ENCODE measurements at regions not wholly inside any gene's neighbourhood (a gene's known extent, or its start where the extent isn't known, plus 50 kb on each side); places are given as distances from the start of the nearest gene placed in this dataset.

DNA sequence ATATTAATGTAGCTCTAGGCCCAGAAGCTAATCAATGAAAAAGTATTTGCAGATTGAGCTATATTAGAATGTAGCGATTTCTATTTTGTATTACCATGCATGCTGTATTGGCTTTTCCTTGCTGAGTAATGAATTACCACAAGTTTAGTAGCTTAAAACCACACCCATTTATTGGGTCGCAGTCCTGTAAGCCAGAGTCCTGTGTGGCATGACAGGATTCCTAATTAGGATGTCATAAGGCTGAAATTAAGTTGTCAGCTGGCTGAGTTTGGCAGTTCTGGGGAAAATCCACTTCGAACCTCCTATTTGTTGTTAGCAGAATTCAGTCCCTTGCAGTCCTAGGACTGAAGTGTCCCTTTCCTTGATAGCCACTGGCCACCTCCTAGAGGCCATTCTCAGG is 50.3 kb upstream of the HHIP start:
- H2AFZ ChIP-seq (ENCODE audit: low read length): no peak overlapping the region
- H3K14ac ChIP-seq (ENCODE audit: insufficient read length): no peak overlapping the region
- H3K4me3 ChIP-seq (ENCODE audit: extremely low read depth in 1 of 4, insufficient read depth in 2 of 4, low read depth in 3 of 4, low read length in 4 of 4): no peak overlapping the region
- H4K8ac ChIP-seq (ENCODE audit: extremely low read depth, insufficient read depth, low read length): no peak overlapping the region
- no peak overlapping the region for H3K9ac ChIP-seq (replicated peaks in 1 of 4; ENCODE audit: extremely low read depth in 1 of 4, low read depth in 3 of 4, low read length in 3 of 4)
- no peak overlapping the region for H3K4ac ChIP-seq (replicated peaks; ENCODE audit: insufficient read length, low read depth, low read length)
- H3K56ac ChIP-seq (replicated peaks; ENCODE audit: insufficient read length, low read depth, low read length): no peak overlapping the region
- H2AK5ac ChIP-seq (ENCODE audit: low read depth, low read length): no peak overlapping the region
- TF ChIP-seq CBX8 (IDR thresholded peaks at IDR 0.05; ENCODE audit: borderline replicate concordance, low read depth, low read length) (no peak), ASH2L (IDR thresholded peaks at IDR 0.05; ENCODE audit: low read length) (no peak), HDAC2 (IDR thresholded peaks at IDR 0.05; ENCODE audit: borderline replicate concordance in 1 of 2, low read depth in 2 of 2, low read length in 2 of 2) (no peak), CHD2 (IDR thresholded peaks at IDR 0.05; ENCODE audit: low read length) (no peak), EZH2 (IDR thresholded peaks at IDR 0.05; ENCODE audit: low read depth, low read length, severe bottlenecking) (no peak), SRF (IDR thresholded peaks at IDR 0.05; ENCODE audit: low read depth, low read length) (no peak), KDM4A (IDR thresholded peaks at IDR 0.05; ENCODE audit: low read depth, low read length, severe bottlenecking) (no peak), SP2 (IDR thresholded peaks at IDR 0.05; ENCODE audit: low read length) (no peak), TCF12 (IDR thresholded peaks at IDR 0.05; ENCODE audit: low read depth, low read length) (no peak), RFX5 (IDR thresholded peaks at IDR 0.05; ENCODE audit: borderline replicate concordance, low read depth, low read length) (no peak), CEBPB (IDR thresholded peaks at IDR 0.05; ENCODE audit: low read depth, low read length) (no peak), NRF1 (IDR thresholded peaks at IDR 0.05; ENCODE audit: low read depth, low read length) (no peak)
- no peak overlapping the region for H2BK20ac ChIP-seq (ENCODE audit: low read length)
- no peak overlapping the region for H2BK120ac ChIP-seq (replicated peaks; ENCODE audit: low read depth, low read length)
- H3K79me2 ChIP-seq (ENCODE audit: control insufficient read depth in 1 of 2, insufficient read depth in 2 of 2, low read length in 2 of 2): no peaks in the 10 kb centered on the region
- no peak overlapping the region for H2BK12ac ChIP-seq (ENCODE audit: low read depth, low read length)
- H3K4me1 ChIP-seq (replicated peaks in 1 of 4; ENCODE audit: control insufficient read depth in 3 of 4, insufficient read depth in 4 of 4, low read length in 3 of 4): no peaks in the 10 kb centered on the region
- no peaks in the 10 kb centered on the region for H3K79me1 ChIP-seq (ENCODE audit: low read depth, low read length)
- no peaks in the 10 kb centered on the region for H3K27me3 ChIP-seq (replicated peaks in 1 of 4; ENCODE audit: control insufficient read depth in 3 of 4, extremely low read depth in 1 of 4, insufficient read depth in 3 of 4, low read length in 3 of 4)
- DNase-seq (ENCODE audit: low read depth in 1 of 2, low spot score in 2 of 2) (no peak), FAIRE-seq (no peak)
- no peaks in the 10 kb centered on the region for H4K20me1 ChIP-seq (replicated peaks in 1 of 2; ENCODE audit: control insufficient read depth in 1 of 2, insufficient read depth in 2 of 2, low read length in 2 of 2)
- no peak overlapping the region for H4K91ac ChIP-seq (replicated peaks; ENCODE audit: insufficient read length, low read length)
- no peaks in the 10 kb centered on the region for H3K9me3 ChIP-seq (ENCODE audit: insufficient read depth in 2 of 2, low read depth in 1 of 2, low read length in 1 of 2)
- no peak overlapping the region for H2BK5ac ChIP-seq (ENCODE audit: low read depth, low read length)
- no peak overlapping the region for H3K23ac ChIP-seq (ENCODE audit: insufficient read length)
- no peak overlapping the region for H2BK15ac ChIP-seq (ENCODE audit: low read length)
- no peak overlapping the region for H3K18ac ChIP-seq (ENCODE audit: extremely low read depth, low read length)
- POLR2A ChIA-PET (ENCODE audit: partially characterized antibody): no interaction called here
- no peak overlapping the region for H3K4me2 ChIP-seq (ENCODE audit: insufficient read depth in 1 of 2, low read depth in 2 of 2, low read length in 2 of 2)
- no peaks in the 10 kb centered on the region for H3K36me3 ChIP-seq (ENCODE audit: control insufficient read depth in 2 of 4, insufficient read depth in 4 of 4, low read length in 3 of 4)
- no peak overlapping the region for H4K5ac ChIP-seq (ENCODE audit: insufficient read length, low read depth, low read length)
- CTCF ChIA-PET (ENCODE audit: partially characterized antibody): interaction anchor here (1.0 to 3.0 kb wide), 7 partner anchors 10 to 451 kb away, joined by 3 to 8 read pairs (median 3); no protein-coding TSS in a partner anchor
- 93% methylated on average over 3 of the region's 3 CpGs; no CpG with 5 or more reads in 1 of the 2 experiments for WGBS, 2 experiments (ENCODE audit: extremely low coverage in 1 of 2, insufficient coverage in 1 of 2, insufficient read length in 1 of 2, insufficient replicate concordance in 2 of 2, low coverage in 1 of 2, low lambda C conversion rate in 2 of 2, missing lambda C conversion rate in 1 of 2)
- no peak overlapping the region for H3K27ac ChIP-seq (ENCODE audit: low read depth, low read length)
- H3K23me2 ChIP-seq (ENCODE audit: low read depth, low read length): no peaks in the 10 kb centered on the region

Data from H1 (cell line).